ENCODE measurements at regions not wholly inside any gene's neighbourhood (a gene's known extent, or its start where the extent isn't known, plus 50 kb on each side); places are given as distances from the start of the nearest gene placed in this dataset.

GRCh38 chr11:92332986-92333385, 108.4 kb downstream of the FAT3 start:
- Mint-ChIP-seq H3K27ac (no peak overlapping the region), H3K4me3 (no peak overlapping the region), H3K9me3 (ENCODE audit: low read depth) (no peaks in the 10 kb centered on the region), H3K27me3 (no peaks in the 10 kb centered on the region), H3K36me3 (no peaks in the 10 kb centered on the region), H3K4me1 (no peaks in the 10 kb centered on the region)
- CTCF ChIA-PET, result no interaction called here
- DNase-seq, result no peak
- ATAC-seq, result no peak

- DNase-seq (no peak), ATAC-seq (no peak)
- no peak overlapping the region for H3K4me3 Mint-ChIP-seq
- H3K36me3 Mint-ChIP-seq, result no peaks in the 10 kb centered on the region
- no peak overlapping the region for H3K27ac Mint-ChIP-seq
- H3K4me1 Mint-ChIP-seq, result no peaks in the 10 kb centered on the region
- H3K27me3 Mint-ChIP-seq, result no peaks in the 10 kb centered on the region
- H3K9me3 Mint-ChIP-seq (ENCODE audit: low read depth), result no peaks in the 10 kb centered on the region
- CTCF ChIA-PET, result no interaction called here
These were observed 116.2 kb downstream of the FAT3 start for GRCh38 chr11:92340839-92341238.

DNA sequence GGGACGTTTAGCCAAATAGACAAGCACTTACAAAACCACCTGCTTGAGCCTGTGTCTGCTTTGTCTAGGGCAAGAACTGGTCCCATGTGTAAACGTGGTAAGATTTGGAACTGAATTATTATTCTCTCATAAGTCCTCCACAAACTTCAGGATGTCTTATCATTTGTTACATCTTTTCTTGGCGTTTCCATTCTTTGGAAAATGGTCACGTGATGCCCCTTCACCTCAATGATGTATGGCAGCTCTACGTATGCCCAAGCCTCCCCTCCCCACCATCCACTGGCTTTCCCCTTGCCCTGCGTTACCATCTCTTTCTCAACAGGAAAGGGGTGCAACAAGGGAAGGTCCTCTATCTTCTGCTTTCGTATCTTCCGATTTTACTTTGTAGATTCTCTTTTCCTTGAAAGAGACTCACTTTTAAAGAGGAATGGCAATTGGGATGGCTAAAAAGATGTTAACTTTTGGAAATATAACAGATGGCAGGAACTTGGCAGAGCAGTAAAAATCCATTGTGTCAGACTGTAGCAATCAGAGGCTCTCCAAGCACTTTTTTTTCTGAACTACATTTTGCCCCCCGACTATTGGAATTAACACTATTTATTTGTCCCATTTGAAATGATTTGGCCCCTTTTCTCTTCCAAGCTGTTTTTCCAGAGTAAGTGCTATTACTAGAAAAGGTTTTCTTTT, 117.6 kb downstream of the FAT3 start:
- H3K4me1 Mint-ChIP-seq, result no peaks in the 10 kb centered on the region
- no peak overlapping the region for H3K27ac Mint-ChIP-seq
- no peaks in the 10 kb centered on the region for H3K27me3 Mint-ChIP-seq
- H3K9me3 Mint-ChIP-seq (ENCODE audit: low read depth), result no peaks in the 10 kb centered on the region
- CTCF ChIA-PET, result no interaction called here
- H3K36me3 Mint-ChIP-seq, result no peaks in the 10 kb centered on the region
- H3K4me3 Mint-ChIP-seq, result no peak overlapping the region
- ATAC-seq, result no peak
- DNase-seq, result no peak

- Mint-ChIP-seq H3K9me3 (ENCODE audit: low read depth) (no peaks in the 10 kb centered on the region), H3K36me3 (no peaks in the 10 kb centered on the region), H3K27me3 (no peaks in the 10 kb centered on the region), H3K4me1 (no peaks in the 10 kb centered on the region), H3K27ac (no peak overlapping the region), H3K4me3 (no peak overlapping the region)
- DNase-seq, result no peak
- CTCF ChIA-PET, result no interaction called here
- no peak for ATAC-seq
These were observed 118.3 kb downstream of the FAT3 start for GRCh38 chr11:92342886-92343285.

GRCh38 chr11:92346220-92346619, 121.6 kb downstream of the FAT3 start:
- H3K4me3 Mint-ChIP-seq, result no peak overlapping the region
- no peaks in the 10 kb centered on the region for H3K4me1 Mint-ChIP-seq
- H3K9me3 Mint-ChIP-seq (ENCODE audit: low read depth), result no peaks in the 10 kb centered on the region
- no peak overlapping the region for H3K27ac Mint-ChIP-seq
- DNase-seq, result no peak
- CTCF ChIA-PET, result no interaction called here
- no peaks in the 10 kb centered on the region for H3K27me3 Mint-ChIP-seq
- no peaks in the 10 kb centered on the region for H3K36me3 Mint-ChIP-seq
- no peak for ATAC-seq

- Mint-ChIP-seq H3K4me3 (no peak overlapping the region), H3K4me1 (no peaks in the 10 kb centered on the region), H3K9me3 (ENCODE audit: low read depth) (no peaks in the 10 kb centered on the region), H3K27ac (no peak overlapping the region), H3K27me3 (no peaks in the 10 kb centered on the region), H3K36me3 (no peaks in the 10 kb centered on the region)
- ATAC-seq, result no peak
- no peak for DNase-seq
- CTCF ChIA-PET, result no interaction called here
These were observed 122.8 kb downstream of the FAT3 start for GRCh38 chr11:92347454-92347853.

DNA sequence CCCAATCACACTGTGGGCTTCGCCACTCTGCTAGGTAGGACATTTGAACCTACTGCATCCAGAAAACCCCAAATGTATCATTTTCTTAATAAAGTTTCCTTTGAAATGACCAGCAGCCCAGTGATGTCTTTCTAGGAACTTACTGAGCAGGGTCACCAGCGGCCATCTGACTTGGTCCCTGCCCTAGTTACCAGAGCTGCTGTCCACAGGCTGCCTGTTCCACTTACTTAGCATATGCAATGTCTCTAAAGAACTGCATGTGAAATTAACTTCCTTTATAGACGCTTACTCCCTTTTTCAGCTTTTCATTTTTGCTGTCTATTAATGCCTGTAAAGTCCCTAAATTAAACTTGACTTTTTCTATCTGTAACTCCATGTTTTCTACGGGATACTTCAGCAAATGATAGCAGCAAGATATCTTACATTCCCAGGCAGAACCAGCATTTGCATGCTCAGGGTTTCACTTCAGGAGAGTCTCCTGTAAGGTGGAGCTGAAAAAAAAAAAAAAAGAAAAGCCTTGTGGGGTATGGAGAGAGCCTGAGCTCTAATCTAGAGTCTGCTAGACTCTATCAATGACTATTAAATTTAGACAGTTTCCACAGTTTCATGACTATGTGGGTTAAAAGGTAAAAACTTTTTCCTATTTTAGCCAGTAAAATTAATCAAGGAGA, 125.0 kb downstream of the FAT3 start:
- Mint-ChIP-seq H3K4me3 (no peak overlapping the region), H3K36me3 (no peaks in the 10 kb centered on the region), H3K4me1 (no peaks in the 10 kb centered on the region), H3K27ac (no peak overlapping the region), H3K9me3 (ENCODE audit: low read depth) (peaks cover 8% of the 10 kb centered on the region), H3K27me3 (no peaks in the 10 kb centered on the region)
- ATAC-seq (no peak), DNase-seq (no peak)
- CTCF ChIA-PET, result no interaction called here

DNA sequence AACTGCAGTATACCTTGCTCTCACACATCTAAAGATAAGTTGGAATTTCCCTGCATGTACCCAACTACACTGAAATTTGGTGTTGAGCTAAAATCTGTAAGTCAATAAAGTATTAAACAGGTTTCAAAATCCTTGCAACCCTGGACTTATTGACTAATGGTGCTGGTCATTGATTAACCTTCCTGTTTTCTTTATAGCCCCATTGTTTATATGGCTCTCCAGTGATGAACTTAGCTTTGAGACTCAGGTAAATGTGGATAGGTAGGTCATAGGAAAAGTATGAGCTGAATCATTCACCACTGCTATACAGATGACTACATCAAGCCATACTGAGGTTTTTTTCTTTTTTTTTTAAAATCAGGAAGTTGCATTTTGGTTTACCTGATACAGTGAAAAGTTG, 132.7 kb downstream of the FAT3 start:
- CTCF ChIA-PET, result no interaction called here
- no peaks in the 10 kb centered on the region for H3K27me3 Mint-ChIP-seq

DNA sequence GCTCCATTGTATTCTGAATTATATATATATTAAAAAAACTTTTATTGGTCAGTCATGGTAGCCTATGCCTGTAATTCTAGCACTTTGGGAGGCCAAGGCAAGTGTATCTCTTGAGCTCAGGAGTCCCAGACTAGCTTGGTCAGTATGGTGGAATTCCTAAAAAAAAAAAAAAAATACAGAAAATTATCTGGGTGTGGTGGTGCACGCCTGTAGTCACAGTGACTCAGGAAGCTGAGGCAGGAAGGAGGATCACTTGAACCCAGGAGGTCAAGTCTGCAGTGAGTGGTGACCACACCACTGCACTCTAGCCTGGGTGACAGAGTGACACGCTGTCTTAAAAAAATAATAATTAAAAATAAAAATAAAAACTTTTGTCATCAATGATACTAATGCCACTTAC, 133.2 kb downstream of the FAT3 start:
- no peaks in the 10 kb centered on the region for H3K36me3 Mint-ChIP-seq
- CTCF ChIA-PET, result no interaction called here
- DNase-seq (no peak), ATAC-seq (no peak)
- no peak overlapping the region for H3K4me3 Mint-ChIP-seq
- H3K27me3 Mint-ChIP-seq, result no peaks in the 10 kb centered on the region
- peaks cover 6% of the 10 kb centered on the region for H3K9me3 Mint-ChIP-seq (ENCODE audit: low read depth)
- H3K4me1 Mint-ChIP-seq, result no peaks in the 10 kb centered on the region
- H3K27ac Mint-ChIP-seq, result no peak overlapping the region

More for the DNA sequence above, 132.7 kb downstream of the FAT3 start:
- Mint-ChIP-seq H3K9me3 (ENCODE audit: low read depth) (peaks cover 8% of the 10 kb centered on the region), H3K4me1 (no peaks in the 10 kb centered on the region), H3K27ac (no peak overlapping the region), H3K4me3 (no peak overlapping the region), H3K36me3 (no peaks in the 10 kb centered on the region)
- DNase-seq (no peak), ATAC-seq (no peak)

- Mint-ChIP-seq H3K27me3 (no peaks in the 10 kb centered on the region), H3K36me3 (no peaks in the 10 kb centered on the region), H3K9me3 (ENCODE audit: low read depth) (no peaks in the 10 kb centered on the region), H3K4me3 (no peak overlapping the region), H3K27ac (no peak overlapping the region), H3K4me1 (no peaks in the 10 kb centered on the region)
- ATAC-seq, result no peak
- CTCF ChIA-PET, result no interaction called here
- no peak for DNase-seq
These were observed 136.9 kb downstream of the FAT3 start for GRCh38 chr11:92361551-92361950.

DNA sequence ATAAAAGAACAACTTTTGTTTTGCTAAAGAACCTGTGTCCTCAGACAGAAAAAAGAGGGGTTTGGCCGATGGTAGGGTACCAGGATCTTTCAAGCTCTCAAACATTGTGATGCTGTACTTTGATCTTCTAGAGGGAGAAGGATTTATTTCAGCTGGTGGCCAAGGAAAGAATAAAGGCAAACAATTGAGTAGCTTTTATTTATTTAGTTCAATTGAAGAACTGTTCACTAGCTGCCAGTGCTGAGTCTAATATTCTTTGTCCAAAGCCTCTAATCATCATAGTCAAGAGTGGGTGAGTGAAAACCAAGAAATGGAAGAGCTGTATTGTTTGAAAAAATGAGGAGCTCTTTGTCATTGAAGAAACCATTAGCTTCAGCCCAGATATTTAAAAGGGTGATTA, 138.4 kb downstream of the FAT3 start:
- no peaks in the 10 kb centered on the region for H3K36me3 Mint-ChIP-seq
- ATAC-seq, result no peak
- no peak overlapping the region for H3K4me3 Mint-ChIP-seq
- H3K27ac Mint-ChIP-seq, result no peak overlapping the region
- H3K27me3 Mint-ChIP-seq, result no peaks in the 10 kb centered on the region
- no peaks in the 10 kb centered on the region for H3K4me1 Mint-ChIP-seq
- DNase-seq, result no peak
- CTCF ChIA-PET, result no interaction called here
- H3K9me3 Mint-ChIP-seq (ENCODE audit: low read depth), result no peaks in the 10 kb centered on the region

GRCh38 chr11:92364177-92364576, 139.6 kb downstream of the FAT3 start:
- CTCF ChIA-PET, result no interaction called here

GRCh38 chr11:92376146-92376599, 151.6 kb downstream of the FAT3 start:
- CTCF ChIA-PET, result no interaction called here
- Mint-ChIP-seq H3K27ac (no peak overlapping the region), H3K4me3 (no peak overlapping the region), H3K4me1 (no peaks in the 10 kb centered on the region), H3K9me3 (ENCODE audit: low read depth) (no peaks in the 10 kb centered on the region), H3K36me3 (no peaks in the 10 kb centered on the region), H3K27me3 (no peaks in the 10 kb centered on the region)
- DNase-seq, result no peak
- no peak for ATAC-seq

More at GRCh38 chr11:92364177-92364576, 139.6 kb downstream of the FAT3 start:
- Mint-ChIP-seq H3K9me3 (ENCODE audit: low read depth) (no peaks in the 10 kb centered on the region), H3K27ac (no peak overlapping the region), H3K36me3 (no peaks in the 10 kb centered on the region), H3K4me3 (no peak overlapping the region), H3K27me3 (no peaks in the 10 kb centered on the region), H3K4me1 (no peaks in the 10 kb centered on the region)
- ATAC-seq, result no peak
- DNase-seq, result no peak

- no peak overlapping the region for H3K27ac Mint-ChIP-seq
- ATAC-seq (no peak), DNase-seq (no peak)
- H3K9me3 Mint-ChIP-seq (ENCODE audit: low read depth), result no peaks in the 10 kb centered on the region
- H3K4me3 Mint-ChIP-seq, result no peak overlapping the region
- no peaks in the 10 kb centered on the region for H3K36me3 Mint-ChIP-seq
- H3K4me1 Mint-ChIP-seq, result no peaks in the 10 kb centered on the region
- no peaks in the 10 kb centered on the region for H3K27me3 Mint-ChIP-seq
- CTCF ChIA-PET, result no interaction called here
These were observed 152.1 kb downstream of the FAT3 start for GRCh38 chr11:92376680-92377079.
